GM12872 (cell line): ENCODE measurements at regions not wholly inside any gene's neighbourhood (a gene's known extent, or its start where the extent isn't known, plus 50 kb on each side); places are given as distances from the start of the nearest gene placed in this dataset.

Experiments
- CTCF ChIP-seq: IDR thresholded peaks from 3 replicates; pipeline ENCODE4 v1.5.1; 2011; ENCODE audit warnings: low read depth, mild to moderate bottlenecking, low read length, moderate library complexity; ENCODE audit not compliant: insufficient read depth

DNA sequence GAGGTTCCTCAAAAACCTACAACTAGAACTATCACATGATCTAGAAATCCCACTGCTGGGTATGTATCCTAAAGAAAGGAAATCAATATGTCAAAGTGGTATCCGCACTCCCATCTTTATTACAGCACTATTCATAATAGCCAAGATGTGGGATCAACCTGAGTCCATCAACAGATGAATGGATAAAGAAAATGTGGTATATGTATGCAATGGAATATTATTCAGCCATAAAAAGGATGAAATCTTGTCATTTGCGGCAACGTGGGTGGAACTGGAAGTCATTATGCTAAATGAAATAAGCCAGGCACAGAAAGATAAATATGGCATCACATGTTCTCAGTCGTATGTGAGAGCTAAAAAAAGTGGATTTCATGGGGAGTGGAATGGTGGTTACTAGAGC lies 77.5 kb upstream of the DIO3 start:
- no peak for TF ChIP-seq CTCF

DNA sequence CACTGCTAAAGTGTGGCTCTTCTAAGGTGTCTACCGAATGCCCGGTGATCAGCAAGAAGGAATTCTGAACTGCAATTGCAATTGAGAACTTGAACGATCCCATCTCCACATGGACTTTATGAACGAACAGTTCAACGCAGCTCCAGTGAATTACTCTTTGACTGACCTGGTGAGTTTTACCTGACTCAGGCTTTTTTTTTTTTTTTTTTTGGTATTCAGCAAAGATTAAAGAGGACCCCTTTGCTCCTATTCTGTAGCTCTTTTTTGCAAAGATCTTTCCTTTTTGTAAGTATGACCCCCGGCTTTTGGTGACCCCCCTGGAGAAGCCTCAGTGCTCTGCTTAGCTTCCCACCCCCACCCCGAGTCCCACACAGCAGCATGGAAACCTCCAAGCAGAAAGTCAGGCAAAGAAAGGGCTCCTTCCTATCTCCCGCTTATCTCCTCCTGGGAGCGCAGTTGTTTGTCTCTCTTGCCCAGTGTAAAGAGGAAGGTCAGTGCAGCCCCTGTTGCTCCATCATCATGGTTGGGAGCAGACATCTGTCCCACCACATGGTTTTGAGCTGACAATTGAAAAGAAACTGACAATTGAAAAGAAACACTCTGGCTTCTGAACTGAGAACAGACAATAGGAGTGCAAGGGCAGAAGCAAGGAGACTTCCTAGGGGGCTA lies 72.1 kb upstream of the DIO3 start:
- TF ChIP-seq CTCF, result no peak

DNA sequence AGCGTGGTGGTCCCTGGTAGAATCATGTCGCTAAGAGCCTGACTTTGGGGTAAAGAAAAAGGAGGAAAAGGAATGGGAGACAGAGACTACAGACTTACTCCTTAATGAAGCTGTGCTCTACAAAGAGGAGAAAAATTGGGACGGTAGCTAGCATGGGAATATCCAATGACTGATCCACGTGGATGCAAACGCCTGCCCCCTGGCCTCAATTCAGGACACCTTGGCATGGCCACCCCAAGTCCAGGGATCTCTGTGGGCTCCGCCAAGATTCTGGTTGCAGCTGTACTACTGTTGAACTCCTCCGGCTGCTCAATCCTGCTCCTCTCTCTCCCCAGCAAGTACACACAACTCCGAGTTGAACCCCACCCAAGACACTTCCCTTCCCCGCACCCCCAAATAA lies 70.5 kb upstream of the DIO3 start:
- no peak for TF ChIP-seq CTCF

DNA sequence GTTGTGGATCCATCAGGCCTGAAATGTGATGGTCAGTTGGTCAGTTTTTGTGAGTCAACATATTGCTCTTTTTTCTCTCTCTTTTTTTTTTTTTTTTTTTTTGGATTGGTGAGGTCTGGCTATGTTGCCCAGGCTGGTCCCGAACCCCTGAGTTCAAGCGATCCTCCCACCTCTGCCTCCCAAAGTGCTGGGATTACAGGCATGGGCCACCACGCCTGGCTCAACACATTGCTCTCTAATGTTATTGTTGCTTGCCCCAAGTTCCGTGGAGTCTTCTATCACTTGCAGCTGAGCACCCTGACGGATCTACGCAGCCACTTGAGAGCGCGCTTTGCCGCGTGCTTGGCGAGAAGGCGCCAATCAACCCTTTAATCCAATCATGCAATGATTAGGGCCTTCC lies 69.5 kb upstream of the DIO3 start:
- no peak for TF ChIP-seq CTCF

GRCh38 chr14:101492716-101493115 lies 68.6 kb upstream of the DIO3 start:
- TF ChIP-seq CTCF, result no peak

DNA sequence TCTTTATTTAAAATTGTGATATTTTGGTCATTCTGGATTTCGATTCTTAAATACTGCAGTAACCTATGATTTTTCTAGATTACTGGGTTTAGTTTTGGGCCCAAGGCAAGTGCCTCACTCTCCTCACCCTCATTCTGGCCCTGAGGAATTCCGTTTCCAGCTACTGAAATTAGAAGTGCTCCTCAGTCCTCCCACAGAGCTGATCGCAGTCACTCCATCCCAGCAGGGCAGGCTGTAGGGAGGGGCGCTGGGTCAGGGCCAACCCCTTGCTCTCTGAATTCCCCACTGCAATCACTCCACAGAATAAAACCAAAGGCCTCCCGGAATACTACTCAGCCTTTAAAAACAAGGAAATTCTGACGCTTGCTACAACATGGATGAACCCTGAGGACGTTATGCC lies 66.5 kb upstream of the DIO3 start:
- no peak for TF ChIP-seq CTCF

DNA sequence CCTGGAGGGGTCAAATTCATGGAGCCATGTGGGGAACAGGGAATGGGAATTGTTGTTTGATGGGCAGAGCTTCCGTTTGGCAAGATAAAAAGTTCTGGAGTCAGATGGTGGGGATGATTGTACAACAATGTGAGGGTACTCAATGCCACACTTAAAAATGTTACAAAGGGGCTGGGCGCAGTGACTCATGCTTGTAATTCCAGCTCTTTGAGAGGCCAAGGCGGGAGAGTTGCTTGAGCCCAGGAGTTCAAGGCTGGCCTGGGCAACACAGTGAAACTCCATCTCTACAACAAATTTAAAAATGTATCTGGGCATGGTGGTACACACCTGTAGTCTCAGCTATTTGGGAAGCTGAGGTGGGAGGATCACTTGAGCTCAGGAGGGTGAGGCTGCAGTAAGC lies 66.0 kb upstream of the DIO3 start:
- no peak for TF ChIP-seq CTCF
